PC-3 (cell line): ENCODE measurements at regions not wholly inside any gene's neighbourhood (a gene's known extent, or its start where the extent isn't known, plus 50 kb on each side); places are given as distances from the start of the nearest gene placed in this dataset.

Source experiments
- EZH2 ChIP-seq: fragments of 300-600 bp; sonication (generic); IDR thresholded peaks from one replicate; pipeline ENCODE4 v1.6.1; 2017; ENCODE audit warnings: antibody characterized with exemption, mild to moderate bottlenecking, low read length; ENCODE audit not compliant: unreplicated experiment
- EZH2phosphoT487 ChIP-seq: fragments of 300-600 bp; sonication (generic); IDR thresholded peaks from 2 replicates; pipeline ENCODE4 v1.6.1; 2018; ENCODE audit warnings: mild to moderate bottlenecking, antibody characterized with exemption, low read length, borderline replicate concordance
- TF ChIP-seq, protein P1 (sequence below): fragments of 300-600 bp; sonication (generic); conservative IDR thresholded peaks from 2 replicates; pipeline ENCODE4 v1.5.1; 2017; ENCODE audit warnings: antibody characterized with exemption, low read depth, mild to moderate bottlenecking, low read length

DNA sequence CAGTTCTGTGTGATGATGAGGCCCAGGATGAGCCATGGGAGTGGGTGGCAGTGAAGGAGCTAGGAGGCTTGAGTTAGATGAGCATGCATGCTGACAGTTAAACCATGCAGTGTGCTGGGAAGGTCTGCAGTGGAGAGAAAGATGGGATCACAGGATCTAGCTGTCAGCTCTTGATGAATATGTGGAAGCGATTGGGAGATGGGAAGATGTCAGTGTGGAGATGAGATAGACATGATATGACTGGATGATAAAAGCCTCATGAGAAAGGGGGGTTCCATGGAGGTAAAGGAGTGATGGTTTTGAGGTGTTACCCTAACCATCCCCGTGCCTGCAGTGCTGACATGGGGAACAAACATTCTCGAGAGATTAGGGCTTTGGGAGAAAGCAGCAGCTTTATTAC, 165.0 kb upstream of the CTBP2 start:
- TF ChIP-seq, protein P1, sequence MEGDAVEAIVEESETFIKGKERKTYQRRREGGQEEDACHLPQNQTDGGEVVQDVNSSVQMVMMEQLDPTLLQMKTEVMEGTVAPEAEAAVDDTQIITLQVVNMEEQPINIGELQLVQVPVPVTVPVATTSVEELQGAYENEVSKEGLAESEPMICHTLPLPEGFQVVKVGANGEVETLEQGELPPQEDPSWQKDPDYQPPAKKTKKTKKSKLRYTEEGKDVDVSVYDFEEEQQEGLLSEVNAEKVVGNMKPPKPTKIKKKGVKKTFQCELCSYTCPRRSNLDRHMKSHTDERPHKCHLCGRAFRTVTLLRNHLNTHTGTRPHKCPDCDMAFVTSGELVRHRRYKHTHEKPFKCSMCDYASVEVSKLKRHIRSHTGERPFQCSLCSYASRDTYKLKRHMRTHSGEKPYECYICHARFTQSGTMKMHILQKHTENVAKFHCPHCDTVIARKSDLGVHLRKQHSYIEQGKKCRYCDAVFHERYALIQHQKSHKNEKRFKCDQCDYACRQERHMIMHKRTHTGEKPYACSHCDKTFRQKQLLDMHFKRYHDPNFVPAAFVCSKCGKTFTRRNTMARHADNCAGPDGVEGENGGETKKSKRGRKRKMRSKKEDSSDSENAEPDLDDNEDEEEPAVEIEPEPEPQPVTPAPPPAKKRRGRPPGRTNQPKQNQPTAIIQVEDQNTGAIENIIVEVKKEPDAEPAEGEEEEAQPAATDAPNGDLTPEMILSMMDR, result no peak
- TF ChIP-seq EZH2 (no peak), EZH2phosphoT487 (no peak)
